ENCODE measurements at regions not wholly inside any gene's neighbourhood (a gene's known extent, or its start where the extent isn't known, plus 50 kb on each side); places are given as distances from the start of the nearest gene placed in this dataset.

GRCh38 chr18:25896178-25896780 is 194.1 kb downstream of the SS18 start:
- Histone ChIP-seq H3K4me2 (ENCODE audit: insufficient read depth, low read length) (peak overlapping the region; percentile 36), H3K9me3 (replicated peaks; ENCODE audit: control insufficient read depth, insufficient read depth, low read length) (no peaks in the 10 kb centered on the region), H3K9me1 (replicated peaks; ENCODE audit: control insufficient read depth, extremely low read depth, insufficient read depth, low read length) (no peaks in the 10 kb centered on the region), H3K27me3 (ENCODE audit: control insufficient read depth in 2 of 2, insufficient read depth in 2 of 2, low read length in 2 of 2) (peaks cover 8 to 13% of the 10 kb centered on the region in 2 experiments), H3K27ac (ENCODE audit: insufficient read depth, low read depth, low read length) (no peak overlapping the region), H3K36me3 (ENCODE audit: control insufficient read depth in 2 of 2, extremely low read depth in 1 of 2, insufficient read depth in 2 of 2, low read length in 2 of 2) (no peaks in the 10 kb centered on the region), H3K4me1 (ENCODE audit: control insufficient read depth, extremely low read depth, insufficient read depth, low read length) (no peaks in the 10 kb centered on the region), H3K4me3 (replicated peaks in 1 of 3; ENCODE audit: insufficient read depth in 1 of 3, low read depth in 1 of 3, low read length in 3 of 3) (no peak overlapping the region), H3K9ac (replicated peaks; ENCODE audit: extremely low read depth, insufficient read depth, low read length) (no peak overlapping the region), H4K20me1 (replicated peaks; ENCODE audit: control insufficient read depth, extremely low read depth, insufficient read depth, low read length) (no peaks in the 10 kb centered on the region), H2AFZ (ENCODE audit: low read depth, low read length) (peak overlapping the region; percentile 6), H3K79me2 (ENCODE audit: control insufficient read depth, insufficient read depth, low read length) (no peaks in the 10 kb centered on the region)
- CTCF ChIA-PET, result interaction anchor here (0.6 to 2.0 kb wide), 15 partner anchors 28 to 1409 kb away, joined by 3 to 16 read pairs (median 3); no protein-coding TSS in a partner anchor
- intact Hi-C loops (cut with micrococcal nuclease), result loop anchor here (1.0 to 10.0 kb wide), 5 partner anchors 331 to 1352 kb away; no protein-coding TSS in a partner anchor
- peak; percentile 62 for DNase-seq (ENCODE audit: low read depth, low spot score)
- BruUV-seq (replicated peaks), result no TSS peak
- FAIRE-seq, result peak; percentile 49
- dilution Hi-C loops (cut with MboI; ENCODE audit: extremely low pct_ligation_motif_present, low sequenced_read_pairs), result no loop called here
- TF ChIP-seq GATA2 (IDR thresholded peaks at IDR 0.05; ENCODE audit: insufficient read depth, insufficient read length, low read depth, low read length) (no peak), CTCF (IDR thresholded peaks at IDR 0.05; ENCODE audit: extremely low read depth in 1 of 2, insufficient read depth in 1 of 2, low read depth in 1 of 2, low read length in 2 of 2) (peak; percentile 61 to 77), POLR2AphosphoS5 (IDR thresholded peaks at IDR 0.05; ENCODE audit: insufficient read depth, low read depth, low read length) (no peak), MYC (IDR thresholded peaks at IDR 0.05; ENCODE audit: low read depth, low read length) (no peak), JUN (IDR thresholded peaks at IDR 0.05; ENCODE audit: borderline replicate concordance, insufficient read depth, insufficient read length, low read depth) (no peak), POLR2A (IDR thresholded peaks at IDR 0.05; ENCODE audit: low read depth, low read length) (no peak), MAX (IDR thresholded peaks at IDR 0.05; ENCODE audit: insufficient read depth, insufficient read length) (no peak)
- POLR2A ChIA-PET, result no interaction called here
